ENCODE measurements at regions not wholly inside any gene's neighbourhood (a gene's known extent, or its start where the extent isn't known, plus 50 kb on each side); places are given as distances from the start of the nearest gene placed in this dataset.

DNA sequence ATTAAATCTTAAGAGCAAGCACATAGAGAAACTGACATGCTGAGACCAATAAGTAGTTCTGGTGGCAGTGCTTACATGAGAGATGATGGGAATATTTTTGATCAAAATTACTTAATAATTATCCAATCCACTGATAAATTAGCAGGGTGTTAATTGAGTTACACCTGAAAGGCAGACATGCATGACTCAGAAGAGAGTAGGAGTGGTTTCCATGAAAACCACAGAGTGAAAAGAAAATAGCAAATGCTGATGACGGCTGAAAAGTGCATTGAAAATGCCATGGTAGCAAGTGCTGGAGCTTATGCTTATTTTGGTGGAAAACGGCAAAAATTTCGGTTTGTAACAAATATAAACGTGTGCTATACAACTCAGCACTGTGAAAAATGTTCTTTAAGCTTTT is 267.8 kb upstream of the LRRN1 start:
- TF ChIP-seq EZH2 (IDR thresholded peaks at IDR 0.05; ENCODE audit: insufficient read depth, low read length): no peak
- TF ChIP-seq, protein P1, sequence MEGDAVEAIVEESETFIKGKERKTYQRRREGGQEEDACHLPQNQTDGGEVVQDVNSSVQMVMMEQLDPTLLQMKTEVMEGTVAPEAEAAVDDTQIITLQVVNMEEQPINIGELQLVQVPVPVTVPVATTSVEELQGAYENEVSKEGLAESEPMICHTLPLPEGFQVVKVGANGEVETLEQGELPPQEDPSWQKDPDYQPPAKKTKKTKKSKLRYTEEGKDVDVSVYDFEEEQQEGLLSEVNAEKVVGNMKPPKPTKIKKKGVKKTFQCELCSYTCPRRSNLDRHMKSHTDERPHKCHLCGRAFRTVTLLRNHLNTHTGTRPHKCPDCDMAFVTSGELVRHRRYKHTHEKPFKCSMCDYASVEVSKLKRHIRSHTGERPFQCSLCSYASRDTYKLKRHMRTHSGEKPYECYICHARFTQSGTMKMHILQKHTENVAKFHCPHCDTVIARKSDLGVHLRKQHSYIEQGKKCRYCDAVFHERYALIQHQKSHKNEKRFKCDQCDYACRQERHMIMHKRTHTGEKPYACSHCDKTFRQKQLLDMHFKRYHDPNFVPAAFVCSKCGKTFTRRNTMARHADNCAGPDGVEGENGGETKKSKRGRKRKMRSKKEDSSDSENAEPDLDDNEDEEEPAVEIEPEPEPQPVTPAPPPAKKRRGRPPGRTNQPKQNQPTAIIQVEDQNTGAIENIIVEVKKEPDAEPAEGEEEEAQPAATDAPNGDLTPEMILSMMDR (IDR thresholded peaks at IDR 0.05; ENCODE audit: insufficient read depth, low read depth, low read length): no peak
